K562 (cell line): ENCODE measurements at regions not wholly inside any gene's neighbourhood (a gene's known extent, or its start where the extent isn't known, plus 50 kb on each side); places are given as distances from the start of the nearest gene placed in this dataset.

Experiments
- BACH1 ChIP-seq: fragments of 200-800 bp; sonication (Bioruptor generic); IDR thresholded peaks from 2 replicates; pipeline ENCODE4 v1.6.1; 2016; ENCODE audit warnings: missing genetic modification characterization, missing compliant biosample characterization
- C11orf30 ChIP-seq: fragments of 450-650 bp; IDR thresholded peaks from 2 replicates; pipeline ENCODE4 v1.6.1; 2016; ENCODE audit warnings: low read depth, mild to moderate bottlenecking
- E2F3 ChIP-seq: fragments of 250-450 bp; sonication (Bioruptor Pico); IDR thresholded peaks from 2 replicates; pipeline ENCODE4 v1.4.0; 2020; ENCODE audit warnings: mild to moderate bottlenecking
- ESRRB ChIP-seq: fragments of 250-450 bp; sonication (Bioruptor Pico); IDR thresholded peaks from 2 replicates; pipeline ENCODE4 v1.5.0; 2020; ENCODE audit warnings: mild to moderate bottlenecking, moderate library complexity, borderline replicate concordance
- FOXA1 ChIP-seq: fragments of 450-650 bp; IDR thresholded peaks from 2 replicates; pipeline ENCODE4 v1.6.1; 2016; ENCODE audit warnings: mild to moderate bottlenecking, borderline replicate concordance
- GMEB1 ChIP-seq: fragments of 250-450 bp; sonication (Bioruptor Pico); IDR thresholded peaks from 2 replicates; pipeline ENCODE4 v1.4.0; 2020; ENCODE audit warnings: mild to moderate bottlenecking
- KDM2B ChIP-seq: fragments of 250-450 bp; sonication (Bioruptor Pico); IDR thresholded peaks from 2 replicates; pipeline ENCODE4 v1.8.0; 2021; ENCODE audit warnings: mild to moderate bottlenecking, moderate library complexity
- MAX ChIP-seq: sonication (generic); formaldehyde crosslinking; IDR thresholded peaks from 2 replicates; pipeline ENCODE4 v1.9.0; 2022; ENCODE audit warnings: mild to moderate bottlenecking, missing genetic modification reagents
- MEIS2 ChIP-seq: fragments of 450-650 bp; IDR thresholded peaks from 2 replicates; pipeline ENCODE4 v1.6.1; 2014; ENCODE audit warnings: mild to moderate bottlenecking; ENCODE audit not compliant: partially characterized antibody
- MLX ChIP-seq, 2 experiments: fragments of 450-650 bp in 1 of 2; sonication (generic) in 1 of 2; formaldehyde crosslinking; conservative IDR thresholded peaks; 2 replicates each; pipeline versions ENCODE4 v1.4.0 to v1.8.1; 2020 to 2022; ENCODE audit warnings: mild to moderate bottlenecking in 1 of 2, missing genetic modification reagents in 1 of 2
- NCOA1 ChIP-seq: fragments of 450-650 bp; IDR thresholded peaks from 2 replicates; pipeline ENCODE4 v1.6.1; 2016; ENCODE audit warnings: low read depth
- NFE2 ChIP-seq: IDR thresholded peaks from 2 replicates; pipeline ENCODE4 v1.6.1; 2014; ENCODE audit warnings: antibody characterized with exemption, low read depth
- NFE2L1 ChIP-seq: fragments of 450-650 bp; IDR thresholded peaks from 2 replicates; pipeline ENCODE4 v1.6.1; 2016; ENCODE audit warnings: missing genetic modification characterization, low read depth, mild to moderate bottlenecking, missing compliant biosample characterization, moderate library complexity, borderline replicate concordance
- NFYB ChIP-seq: IDR thresholded peaks from 2 replicates; pipeline ENCODE4 v1.6.1; 2011; ENCODE audit warnings: mild to moderate bottlenecking, moderate library complexity; ENCODE audit not compliant: insufficient read length; ENCODE audit errors: extremely low read depth
- PRMT5 ChIP-seq: sonication (generic); formaldehyde crosslinking; IDR thresholded peaks from 2 replicates; pipeline ENCODE4 v1.5.0; 2020; ENCODE audit warnings: missing genetic modification reagents
- PYGO2 ChIP-seq: fragments of 450-650 bp; IDR thresholded peaks from 2 replicates; pipeline ENCODE4 v1.6.1; 2016; ENCODE audit warnings: mild to moderate bottlenecking, missing genetic modification characterization, moderate library complexity, missing compliant biosample characterization
- SMAD1 ChIP-seq: fragments of 150-350 bp; IDR thresholded peaks from 2 replicates; pipeline ENCODE4 v1.6.1; 2014; ENCODE audit warnings: low read length, low read depth; ENCODE audit not compliant: partially characterized antibody
- TAF9B ChIP-seq: fragments of 450-650 bp; IDR thresholded peaks from 2 replicates; pipeline ENCODE4 v1.6.1; 2018; ENCODE audit warnings: mild to moderate bottlenecking; ENCODE audit not compliant: partially characterized antibody
- U2AF1 ChIP-seq: fragments of 200-400 bp; formaldehyde crosslinking; optimal IDR thresholded peaks from 2 replicates; pipeline ENCODE3; 2017; ENCODE audit warnings: mild to moderate bottlenecking, low read depth, low read length, moderate library complexity
- YY1 ChIP-seq, 3 experiments: IDR thresholded peaks; 2 replicates each; pipeline ENCODE4 v1.6.1; 2011; ENCODE audit warnings: low read length in 2 of 3, mild to moderate bottlenecking in 2 of 3, moderate library complexity in 2 of 3, borderline replicate concordance in 1 of 3, control low read depth in 1 of 3, low read depth in 1 of 3; ENCODE audit not compliant: insufficient read depth in 3 of 3, insufficient replicate concordance in 2 of 3, control insufficient read depth in 1 of 3, insufficient read length in 1 of 3; ENCODE audit errors: extremely low read depth in 1 of 3
- ZNF146 ChIP-seq: IDR thresholded peaks from one replicate; pipeline ENCODE4 v1.6.1; 2018; ENCODE audit warnings: missing compliant biosample characterization; ENCODE audit not compliant: unreplicated experiment
- ZNF785 ChIP-seq: fragments of 250-450 bp; sonication (Bioruptor Pico); IDR thresholded peaks from 2 replicates; pipeline ENCODE4 v1.4.0; 2020; ENCODE audit warnings: mild to moderate bottlenecking
- TF ChIP-seq, protein P1 (sequence below): sonication (generic); formaldehyde crosslinking; IDR thresholded peaks from 2 replicates; pipeline ENCODE4 v1.8.1; 2023; ENCODE audit warnings: missing genetic modification reagents, mild to moderate bottlenecking, borderline replicate concordance

GRCh38 chr10:78124167-78124566 is 90.5 kb downstream of the RPS24 start (continued):
- TF ChIP-seq, protein P1, sequence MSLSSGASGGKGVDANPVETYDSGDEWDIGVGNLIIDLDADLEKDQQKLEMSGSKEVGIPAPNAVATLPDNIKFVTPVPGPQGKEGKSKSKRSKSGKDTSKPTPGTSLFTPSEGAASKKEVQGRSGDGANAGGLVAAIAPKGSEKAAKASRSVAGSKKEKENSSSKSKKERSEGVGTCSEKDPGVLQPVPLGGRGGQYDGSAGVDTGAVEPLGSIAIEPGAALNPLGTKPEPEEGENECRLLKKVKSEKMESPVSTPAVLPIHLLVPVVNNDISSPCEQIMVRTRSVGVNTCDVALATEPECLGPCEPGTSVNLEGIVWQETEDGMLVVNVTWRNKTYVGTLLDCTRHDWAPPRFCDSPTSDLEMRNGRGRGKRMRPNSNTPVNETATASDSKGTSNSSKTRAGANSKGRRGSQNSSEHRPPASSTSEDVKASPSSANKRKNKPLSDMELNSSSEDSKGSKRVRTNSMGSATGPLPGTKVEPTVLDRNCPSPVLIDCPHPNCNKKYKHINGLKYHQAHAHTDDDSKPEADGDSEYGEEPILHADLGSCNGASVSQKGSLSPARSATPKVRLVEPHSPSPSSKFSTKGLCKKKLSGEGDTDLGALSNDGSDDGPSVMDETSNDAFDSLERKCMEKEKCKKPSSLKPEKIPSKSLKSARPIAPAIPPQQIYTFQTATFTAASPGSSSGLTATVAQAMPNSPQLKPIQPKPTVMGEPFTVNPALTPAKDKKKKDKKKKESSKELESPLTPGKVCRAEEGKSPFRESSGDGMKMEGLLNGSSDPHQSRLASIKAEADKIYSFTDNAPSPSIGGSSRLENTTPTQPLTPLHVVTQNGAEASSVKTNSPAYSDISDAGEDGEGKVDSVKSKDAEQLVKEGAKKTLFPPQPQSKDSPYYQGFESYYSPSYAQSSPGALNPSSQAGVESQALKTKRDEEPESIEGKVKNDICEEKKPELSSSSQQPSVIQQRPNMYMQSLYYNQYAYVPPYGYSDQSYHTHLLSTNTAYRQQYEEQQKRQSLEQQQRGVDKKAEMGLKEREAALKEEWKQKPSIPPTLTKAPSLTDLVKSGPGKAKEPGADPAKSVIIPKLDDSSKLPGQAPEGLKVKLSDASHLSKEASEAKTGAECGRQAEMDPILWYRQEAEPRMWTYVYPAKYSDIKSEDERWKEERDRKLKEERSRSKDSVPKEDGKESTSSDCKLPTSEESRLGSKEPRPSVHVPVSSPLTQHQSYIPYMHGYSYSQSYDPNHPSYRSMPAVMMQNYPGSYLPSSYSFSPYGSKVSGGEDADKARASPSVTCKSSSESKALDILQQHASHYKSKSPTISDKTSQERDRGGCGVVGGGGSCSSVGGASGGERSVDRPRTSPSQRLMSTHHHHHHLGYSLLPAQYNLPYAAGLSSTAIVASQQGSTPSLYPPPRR (CRISPR knock-in tag), result no peak
- TF ChIP-seq GMEB1 (CRISPR knock-in tag), result no peak
- peak; percentile 37; the same call in 1 of the 2 replicates for TF ChIP-seq NFE2
- no peak for TF ChIP-seq TAF9B
- peak; percentile 63 for TF ChIP-seq NFE2L1 (tag)
- no peak for TF ChIP-seq E2F3 (CRISPR knock-in tag)
- no peak for TF ChIP-seq MLX (CRISPR knock-in tag; conservative IDR thresholded peaks at IDR 0.05)
- TF ChIP-seq PRMT5, result no peak
- TF ChIP-seq C11orf30, result peak; percentile 96
- TF ChIP-seq ESRRB, result no peak
- no peak for TF ChIP-seq NFYB
- TF ChIP-seq YY1 (IDR thresholded peaks at IDR 0.05; ENCODE audit: borderline replicate concordance in 1 of 3, control insufficient read depth in 1 of 3, extremely low read depth in 1 of 3, insufficient read depth in 3 of 3, insufficient read length in 1 of 3, insufficient replicate concordance in 2 of 3, low read depth in 1 of 3, low read length in 2 of 3), result no peak
- no peak for TF ChIP-seq ZNF146 (CRISPR knock-in tag)
- TF ChIP-seq ZNF785, result no peak
- TF ChIP-seq NCOA1, result no peak
- no peak for TF ChIP-seq SMAD1
- no peak for TF ChIP-seq U2AF1
- no peak for TF ChIP-seq MEIS2
- TF ChIP-seq KDM2B (CRISPR knock-in tag), result no peak
- TF ChIP-seq PYGO2 (tag), result no peak
- TF ChIP-seq MAX (CRISPR knock-in tag), result no peak
- peak; percentile 62; the same call in 1 of the 2 replicates for TF ChIP-seq BACH1 (tag)
- TF ChIP-seq FOXA1, result no peak
